Endodermal cell (in vitro differentiated cells): ENCODE measurements at regions not wholly inside any gene's neighbourhood (a gene's known extent, or its start where the extent isn't known, plus 50 kb on each side); places are given as distances from the start of the nearest gene placed in this dataset.

ENCODE experiments used
- DNase-seq: peaks from one replicate; pipeline ENCODE4 v3.0.0-alpha.2; 2017
- H3K27ac ChIP-seq: 2 replicates; pipeline ENCODE4 v1.5.1; 2013; ENCODE audit warnings: mild to moderate bottlenecking, low read depth, low read length, moderate library complexity
- H3K27me3 ChIP-seq: 2 replicates; pipeline ENCODE4 v1.6.1; 2013; ENCODE audit warnings: mild to moderate bottlenecking, low read length, moderate library complexity; ENCODE audit not compliant: insufficient read depth, control insufficient read depth, poor library complexity, severe bottlenecking
- H3K36me3 ChIP-seq: 2 replicates; pipeline ENCODE4 v1.7.0; 2013; ENCODE audit warnings: mild to moderate bottlenecking, low read length, moderate library complexity; ENCODE audit not compliant: control insufficient read depth, insufficient read depth
- H3K4me1 ChIP-seq: one replicate; pipeline ENCODE4 v1.7.0; 2013; ENCODE audit warnings: low read length; ENCODE audit not compliant: control insufficient read depth, insufficient read depth
- H3K4me3 ChIP-seq: 2 replicates; pipeline ENCODE4 v1.5.1; 2013; ENCODE audit warnings: mild to moderate bottlenecking, low read length, moderate library complexity
- H3K9ac ChIP-seq: 2 replicates; pipeline ENCODE4 v1.6.1; 2013; ENCODE audit warnings: mild to moderate bottlenecking, low read length, moderate library complexity; ENCODE audit not compliant: poor library complexity, severe bottlenecking; ENCODE audit errors: extremely low read depth
- H3K9me3 ChIP-seq: 2 replicates; pipeline ENCODE4 v1.6.1; 2013; ENCODE audit warnings: mild to moderate bottlenecking, low read length, moderate library complexity; ENCODE audit not compliant: control insufficient read depth
- H3K27ac Mint-ChIP-seq: 2 replicates; pipeline ENCODE4 v1.8.0; 2020; ENCODE audit warnings: mixed read lengths
- H3K27me3 Mint-ChIP-seq: 2 replicates; pipeline ENCODE4 v1.8.0; 2021; ENCODE audit warnings: mild to moderate bottlenecking, mixed read lengths; ENCODE audit not compliant: insufficient read depth
- H3K36me3 Mint-ChIP-seq: 2 replicates; pipeline ENCODE4 v1.8.0; 2020; ENCODE audit warnings: low read depth, mixed read lengths
- H3K4me1 Mint-ChIP-seq: 2 replicates; pipeline ENCODE4 v1.8.0; 2020; ENCODE audit warnings: mixed read lengths
- H3K4me3 Mint-ChIP-seq: 2 replicates; pipeline ENCODE4 v1.8.0; 2020; ENCODE audit warnings: mild to moderate bottlenecking, moderate library complexity, mixed read lengths
- H3K9me3 Mint-ChIP-seq: 2 replicates; pipeline ENCODE4 v1.8.0; 2020; ENCODE audit warnings: mild to moderate bottlenecking, mixed read lengths
- WGBS, 2 experiments: methylation state at CpG; one replicate each; pipeline versions ENCODE4 v1.1.5 to v1.1.7; 2013; ENCODE audit warnings: missing lambda C conversion rate in 2 of 2, mixed read lengths in 1 of 2; ENCODE audit not compliant: insufficient coverage in 1 of 2, insufficient read length in 1 of 2; 5-methylcytosine and 5-hydroxymethylcytosine counted together
- TF ChIP-seq, protein P1 (sequence below): fragments of 200-600 bp; sonication (generic); conservative IDR thresholded peaks from 2 replicates; pipeline ENCODE4 v1.5.0; 2021; ENCODE audit warnings: antibody characterized with exemption, mild to moderate bottlenecking

DNA sequence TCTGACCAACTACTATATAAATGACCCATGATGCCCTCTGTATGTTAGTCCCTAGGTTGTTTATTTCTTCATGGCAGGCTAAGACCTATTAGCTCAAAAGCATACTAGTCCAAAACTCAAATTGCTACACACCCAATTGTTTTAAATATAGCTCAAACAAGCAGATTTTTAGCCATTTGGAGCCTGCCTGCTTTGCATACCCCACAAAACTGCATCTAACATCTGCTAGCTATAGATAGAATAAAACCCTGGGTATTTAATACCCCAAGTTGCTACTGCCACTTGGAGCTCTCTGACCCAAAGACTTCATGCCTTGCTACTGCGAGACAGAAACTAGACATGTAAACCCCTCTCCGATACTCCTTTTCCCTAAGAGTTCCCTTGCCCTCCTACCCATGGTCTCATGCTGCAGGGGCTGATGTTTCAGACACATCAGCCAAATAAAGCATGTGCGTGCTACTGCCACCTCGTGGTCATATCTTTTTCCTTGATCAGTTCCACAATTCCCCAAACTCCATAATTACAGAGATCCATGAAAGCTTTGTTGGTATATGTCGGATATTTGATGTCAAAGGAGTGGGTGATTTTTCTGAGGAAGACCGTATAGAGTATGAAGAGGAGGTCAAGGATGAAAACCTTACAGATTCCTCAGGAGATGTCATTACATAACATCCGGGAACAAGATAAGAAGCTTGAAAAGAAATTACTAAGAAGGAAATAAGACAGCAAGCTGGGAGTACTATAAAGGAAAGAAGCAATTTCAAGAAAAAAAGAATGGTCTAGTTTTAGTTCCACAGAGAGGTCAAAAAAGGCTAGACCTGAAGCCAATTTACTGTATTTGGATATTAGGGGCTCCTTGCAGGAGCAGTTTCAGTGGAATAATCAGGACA is 386.6 kb downstream of the SH2D4B start:
- 47 to 72% methylated on average over 4 to 7 of the region's 7 CpGs for WGBS, 2 experiments

DNA sequence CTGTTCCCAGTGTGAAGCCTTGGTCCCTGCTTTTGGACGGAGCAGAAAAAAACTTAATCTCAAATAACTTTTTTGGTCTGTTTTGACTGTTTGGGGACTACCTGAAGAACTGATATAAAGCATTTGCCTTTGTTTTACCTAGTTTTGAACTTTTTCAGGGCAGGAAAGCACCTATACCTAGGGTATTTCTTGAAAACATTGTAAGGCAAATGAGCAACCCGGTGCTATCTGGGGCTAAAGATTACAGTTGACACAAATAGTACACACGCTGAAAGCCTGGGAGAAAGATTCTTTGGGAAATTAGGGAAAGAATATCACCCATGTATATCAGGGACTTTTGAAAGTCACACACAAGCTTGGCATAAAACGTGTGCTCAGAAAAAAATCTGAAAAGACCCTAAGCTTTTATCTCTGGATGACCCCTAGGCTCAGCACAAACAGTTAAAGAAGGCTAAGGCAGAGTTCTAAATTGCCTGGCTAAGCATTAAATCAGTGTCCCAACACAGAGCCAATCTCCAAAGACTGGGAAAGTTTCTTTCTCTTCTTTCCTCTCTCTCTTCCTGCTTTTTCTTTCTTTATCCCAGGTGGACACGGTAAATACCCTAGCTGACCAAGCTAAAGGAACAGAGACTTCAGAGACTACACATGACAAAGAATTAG is 389.8 kb downstream of the SH2D4B start:
- Mint-ChIP-seq H3K27ac (peak overlapping the region; percentile 69), H3K9me3 (no peaks in the 10 kb centered on the region), H3K36me3 (no peaks in the 10 kb centered on the region), H3K27me3 (no peaks in the 10 kb centered on the region), H3K4me3 (no peak overlapping the region), H3K4me1 (peaks cover 15% of the 10 kb centered on the region)
- Histone ChIP-seq H3K36me3 (no peaks in the 10 kb centered on the region), H3K9me3 (peaks cover 4% of the 10 kb centered on the region), H3K4me1 (no peaks in the 10 kb centered on the region), H3K27me3 (no peaks in the 10 kb centered on the region), H3K27ac (no peak overlapping the region), H3K9ac (no peak overlapping the region), H3K4me3 (peak overlapping the region; percentile 42)
- no peak for DNase-seq
- WGBS, 2 experiments = 28 to 36% methylated on average over 4 to 5 of the region's 5 CpGs
- TF ChIP-seq, protein P1, sequence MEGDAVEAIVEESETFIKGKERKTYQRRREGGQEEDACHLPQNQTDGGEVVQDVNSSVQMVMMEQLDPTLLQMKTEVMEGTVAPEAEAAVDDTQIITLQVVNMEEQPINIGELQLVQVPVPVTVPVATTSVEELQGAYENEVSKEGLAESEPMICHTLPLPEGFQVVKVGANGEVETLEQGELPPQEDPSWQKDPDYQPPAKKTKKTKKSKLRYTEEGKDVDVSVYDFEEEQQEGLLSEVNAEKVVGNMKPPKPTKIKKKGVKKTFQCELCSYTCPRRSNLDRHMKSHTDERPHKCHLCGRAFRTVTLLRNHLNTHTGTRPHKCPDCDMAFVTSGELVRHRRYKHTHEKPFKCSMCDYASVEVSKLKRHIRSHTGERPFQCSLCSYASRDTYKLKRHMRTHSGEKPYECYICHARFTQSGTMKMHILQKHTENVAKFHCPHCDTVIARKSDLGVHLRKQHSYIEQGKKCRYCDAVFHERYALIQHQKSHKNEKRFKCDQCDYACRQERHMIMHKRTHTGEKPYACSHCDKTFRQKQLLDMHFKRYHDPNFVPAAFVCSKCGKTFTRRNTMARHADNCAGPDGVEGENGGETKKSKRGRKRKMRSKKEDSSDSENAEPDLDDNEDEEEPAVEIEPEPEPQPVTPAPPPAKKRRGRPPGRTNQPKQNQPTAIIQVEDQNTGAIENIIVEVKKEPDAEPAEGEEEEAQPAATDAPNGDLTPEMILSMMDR = no peak

More for the DNA sequence above, 386.6 kb downstream of the SH2D4B start:
- Mint-ChIP-seq H3K27me3 (no peaks in the 10 kb centered on the region), H3K27ac (no peak overlapping the region), H3K36me3 (no peaks in the 10 kb centered on the region), H3K9me3 (no peaks in the 10 kb centered on the region), H3K4me3 (no peak overlapping the region), H3K4me1 (peaks cover 35% of the 10 kb centered on the region)
- peaks cover 9% of the 10 kb centered on the region for H3K4me1 ChIP-seq
- H3K36me3 ChIP-seq = no peaks in the 10 kb centered on the region
- no peak overlapping the region for H3K27ac ChIP-seq
- H3K4me3 ChIP-seq = no peak overlapping the region
- peak; percentile 86 for DNase-seq
- H3K9ac ChIP-seq = no peak overlapping the region
- no peaks in the 10 kb centered on the region for H3K27me3 ChIP-seq
- TF ChIP-seq, protein P1 = peak; percentile 90
- H3K9me3 ChIP-seq = peaks cover 11% of the 10 kb centered on the region

DNA sequence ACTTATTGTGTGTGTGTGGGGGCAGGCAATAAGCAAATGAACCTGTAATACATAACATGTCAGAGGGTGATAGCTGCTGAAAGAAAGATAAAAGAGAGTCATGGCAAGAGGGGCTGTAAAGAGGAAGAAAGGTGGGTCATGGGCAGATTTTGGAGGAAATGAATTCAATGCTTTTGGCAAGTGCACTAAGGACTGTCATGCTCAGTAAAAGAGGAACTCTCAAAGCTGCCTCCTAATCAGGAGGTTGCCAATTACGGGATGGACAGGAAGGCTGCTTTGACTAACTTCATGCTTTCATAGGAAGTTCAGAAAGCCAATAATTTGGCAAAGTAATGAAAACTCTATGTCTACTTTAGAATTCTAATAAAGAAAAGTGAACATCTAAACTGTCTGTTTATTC is 401.2 kb downstream of the SH2D4B start:
- no peaks in the 10 kb centered on the region for H3K4me1 ChIP-seq
- TF ChIP-seq, protein P1 = no peak
- no peaks in the 10 kb centered on the region for H3K36me3 ChIP-seq
- H3K36me3 Mint-ChIP-seq = no peaks in the 10 kb centered on the region
- WGBS, 2 experiments = 86 to 95% methylated on average over 1 of the region's 1 CpG
- no peaks in the 10 kb centered on the region for H3K27me3 ChIP-seq
- H3K4me3 ChIP-seq = no peak overlapping the region
- no peak overlapping the region for H3K27ac ChIP-seq
- H3K9ac ChIP-seq = no peak overlapping the region
- H3K4me3 Mint-ChIP-seq = no peak overlapping the region
- H3K9me3 Mint-ChIP-seq = no peaks in the 10 kb centered on the region
- H3K27me3 Mint-ChIP-seq = no peaks in the 10 kb centered on the region
- DNase-seq = no peak
- no peaks in the 10 kb centered on the region for H3K9me3 ChIP-seq
- H3K4me1 Mint-ChIP-seq = no peaks in the 10 kb centered on the region
- H3K27ac Mint-ChIP-seq = no peak overlapping the region
